ENCODE measurements at regions not wholly inside any gene's neighbourhood (a gene's known extent, or its start where the extent isn't known, plus 50 kb on each side); places are given as distances from the start of the nearest gene placed in this dataset.

GRCh38 chr11:128196235-128196634, 391.1 kb downstream of the ETS1 start:
- DNase-seq (ENCODE audit: low spot score), result no peak
- no peaks in the 10 kb centered on the region for H3K9me3 ChIP-seq
- H3K27ac ChIP-seq, result no peak overlapping the region
- H3K4me1 ChIP-seq (replicated peaks), result no peaks in the 10 kb centered on the region
- TF ChIP-seq POLR2A (IDR thresholded peaks at IDR 0.05), result no peak
- TF ChIP-seq CTCF (IDR thresholded peaks at IDR 0.05), result no peak
- no peak for TF ChIP-seq POLR2AphosphoS5 (IDR thresholded peaks at IDR 0.05)
- no peaks in the 10 kb centered on the region for H3K36me3 ChIP-seq
- no peak overlapping the region for H3K4me3 ChIP-seq
- H3K27me3 ChIP-seq (replicated peaks; ENCODE audit: insufficient read depth), result no peaks in the 10 kb centered on the region
- intact Hi-C loops (cut with DNase I), result no loop called here

GRCh38 chr11:128195756-128196155, 391.6 kb downstream of the ETS1 start:
- H3K9me3 ChIP-seq, result no peaks in the 10 kb centered on the region
- no peak overlapping the region for H3K4me3 ChIP-seq
- TF ChIP-seq CTCF (IDR thresholded peaks at IDR 0.05) (no peak), POLR2AphosphoS5 (IDR thresholded peaks at IDR 0.05) (no peak), POLR2A (IDR thresholded peaks at IDR 0.05) (no peak)
- H3K4me1 ChIP-seq (replicated peaks), result no peaks in the 10 kb centered on the region
- no peak overlapping the region for H3K27ac ChIP-seq
- H3K27me3 ChIP-seq (replicated peaks; ENCODE audit: insufficient read depth), result no peaks in the 10 kb centered on the region
- WGBS, result 60% methylated on average over 1 of the region's 1 CpG
- intact Hi-C loops (cut with DNase I), result no loop called here
- no peaks in the 10 kb centered on the region for H3K36me3 ChIP-seq
- DNase-seq (ENCODE audit: low spot score), result no peak

GRCh38 chr11:128195057-128195751, 392.2 kb downstream of the ETS1 start:
- WGBS, result 58% methylated on average over 6 of the region's 6 CpGs
- no peaks in the 10 kb centered on the region for H3K27me3 ChIP-seq (replicated peaks; ENCODE audit: insufficient read depth)
- no peak overlapping the region for H3K4me3 ChIP-seq
- intact Hi-C loops (cut with DNase I), result no loop called here
- TF ChIP-seq CTCF (IDR thresholded peaks at IDR 0.05), result no peak
- TF ChIP-seq POLR2AphosphoS5 (IDR thresholded peaks at IDR 0.05), result no peak
- TF ChIP-seq POLR2A (IDR thresholded peaks at IDR 0.05), result no peak
- H3K36me3 ChIP-seq, result no peaks in the 10 kb centered on the region
- no peak for DNase-seq (ENCODE audit: low spot score)
- H3K9me3 ChIP-seq, result no peaks in the 10 kb centered on the region
- H3K27ac ChIP-seq, result no peak overlapping the region
- H3K4me1 ChIP-seq (replicated peaks), result no peaks in the 10 kb centered on the region

- no peak overlapping the region for H3K27ac ChIP-seq
- no peak for DNase-seq (ENCODE audit: low spot score)
- H3K4me1 ChIP-seq (replicated peaks), result no peaks in the 10 kb centered on the region
- no peaks in the 10 kb centered on the region for H3K36me3 ChIP-seq
- no peaks in the 10 kb centered on the region for H3K9me3 ChIP-seq
- no peak overlapping the region for H3K4me3 ChIP-seq
- no peak for TF ChIP-seq POLR2AphosphoS5 (IDR thresholded peaks at IDR 0.05)
- TF ChIP-seq CTCF (IDR thresholded peaks at IDR 0.05), result no peak
- no peak for TF ChIP-seq POLR2A (IDR thresholded peaks at IDR 0.05)
- no peaks in the 10 kb centered on the region for H3K27me3 ChIP-seq (replicated peaks; ENCODE audit: insufficient read depth)
- intact Hi-C loops (cut with DNase I), result no loop called here
These were observed 393.1 kb downstream of the ETS1 start for GRCh38 chr11:128194216-128194615.

GRCh38 chr11:128193615-128194014, 393.7 kb downstream of the ETS1 start:
- no peak overlapping the region for H3K27ac ChIP-seq
- intact Hi-C loops (cut with DNase I), result no loop called here
- 43% methylated on average over 4 of the region's 4 CpGs for WGBS
- no peaks in the 10 kb centered on the region for H3K4me1 ChIP-seq (replicated peaks)
- TF ChIP-seq POLR2A (IDR thresholded peaks at IDR 0.05), result no peak
- no peak for TF ChIP-seq POLR2AphosphoS5 (IDR thresholded peaks at IDR 0.05)
- TF ChIP-seq CTCF (IDR thresholded peaks at IDR 0.05), result no peak
- no peak overlapping the region for H3K4me3 ChIP-seq
- no peaks in the 10 kb centered on the region for H3K36me3 ChIP-seq
- no peaks in the 10 kb centered on the region for H3K9me3 ChIP-seq
- H3K27me3 ChIP-seq (replicated peaks; ENCODE audit: insufficient read depth), result no peaks in the 10 kb centered on the region
- DNase-seq (ENCODE audit: low spot score), result no peak

All from prostate gland (tissue), 2 donors.